Stomach (tissue), 8 donors: ENCODE measurements at regions not wholly inside any gene's neighbourhood (a gene's known extent, or its start where the extent isn't known, plus 50 kb on each side); places are given as distances from the start of the nearest gene placed in this dataset.

Experiments
- DNase-seq, 2 donors: peaks; one replicate each; pipeline versions ENCODE4 v3.0.0 to v3.0.0-alpha.2; 2013 to 2019
- H3K27ac ChIP-seq, 5 donors: fragments of 200-600 bp in 4 of 5; sonication (generic) in 4 of 5; one replicate each; pipeline ENCODE4 v1.5.1; 2013 to 2019; ENCODE audit warnings: mild to moderate bottlenecking in 1 of 5, moderate library complexity in 1 of 5
- H3K27me3 ChIP-seq, 3 donors: fragments of 200-600 bp; sonication (generic); one replicate each; pipeline ENCODE4 v1.5.1; 2017 to 2019; ENCODE audit warnings: mixed run types in 1 of 3
- H3K36me3 ChIP-seq, 4 donors: fragments of 200-600 bp; sonication (generic); 1 replicate in 3 of 4; 2 replicates in 1 of 4; pipeline ENCODE4 v1.5.1; 2016 to 2019
- H3K4me1 ChIP-seq, 4 donors: fragments of 200-600 bp; sonication (generic); one replicate each; pipeline ENCODE4 v1.5.1; 2016 to 2019
- H3K4me3 ChIP-seq, 4 donors: fragments of 200-600 bp; sonication (generic) in 3 of 4; one replicate each; pipeline ENCODE4 v1.5.1; 2016 to 2019; ENCODE audit warnings: mild to moderate bottlenecking in 1 of 4
- H3K9me3 ChIP-seq, 4 donors: fragments of 200-600 bp; sonication (generic); one replicate each; pipeline ENCODE4 v1.5.1; 2016 to 2019
- EP300 ChIP-seq: sonication (generic); formaldehyde crosslinking; IDR thresholded peaks from one replicate; pipeline ENCODE4 v1.6.1; 2017; ENCODE audit warnings: antibody characterized with exemption
- POLR2A ChIP-seq, 4 donors: fragments of 450-650 bp; IDR thresholded peaks; one replicate each; pipeline ENCODE4 v1.6.1; 2016; ENCODE audit warnings: antibody characterized with exemption in 4 of 4, control low read depth in 2 of 4, mild to moderate bottlenecking in 1 of 4, moderate library complexity in 1 of 4
- POLR2AphosphoS5 ChIP-seq, 3 donors: sonication (generic); formaldehyde crosslinking; IDR thresholded peaks; one replicate each; pipeline ENCODE4 v1.6.1; 2016; ENCODE audit warnings: antibody characterized with exemption in 3 of 3
- WGBS, 5 donors: extraction: QIAGEN DNeasy Blood & Tissue Kit in 3 of 5; methylation state at CpG; one replicate each; pipeline versions ENCODE4 v1.1.5 to v1.1.7; 2013 to 2018; 5-methylcytosine and 5-hydroxymethylcytosine counted together
- intact Hi-C: fragments of 100-400 bp; cut with DNase I; formaldehyde crosslinking; loops from one replicate; pipeline ENCODE4 v1.15.1; 2023; ENCODE audit warnings: low total_unique reads
- TF ChIP-seq, protein P1 (sequence below), 7 experiments: fragments of 450-650 bp in 4 of 7; fragments of 200-600 bp in 3 of 7; sonication (generic) in 3 of 7; IDR thresholded peaks; one replicate each; pipeline ENCODE4 v1.5.1; 2016 to 2019; ENCODE audit warnings: antibody characterized with exemption in 7 of 7, control low read depth in 2 of 7, mild to moderate bottlenecking in 1 of 7
- donor health status: healthy with polysubstance abuse.
- donor health status: Bipolar disorder and iron deficiency.
- donor health status: healthy.

DNA sequence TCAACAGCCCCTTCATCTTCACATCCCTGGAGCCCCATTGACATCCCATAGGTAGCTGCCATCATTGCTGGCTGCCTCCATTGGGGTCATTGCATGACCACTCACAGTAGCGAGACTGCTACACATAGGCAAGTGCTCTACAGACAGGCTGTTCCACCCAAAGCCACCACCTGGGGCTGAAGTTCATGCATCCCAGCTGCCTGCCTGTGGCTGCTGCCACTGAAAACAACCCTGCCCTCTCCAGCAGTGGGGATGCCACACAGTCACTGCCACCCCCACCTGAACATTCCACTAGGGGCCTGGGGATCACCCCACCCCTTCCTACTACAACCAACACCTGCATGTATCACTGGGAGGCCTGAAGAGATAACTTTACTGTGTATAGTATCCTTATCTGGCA lies 59.5 kb upstream of the CTAGE1 start:
- Histone ChIP-seq H3K4me3 (no peak overlapping the region), H3K4me1 (peaks cover 0 to 10% (median 1%) of the 10 kb centered on the region in 4 donors), H3K27me3 (no peaks in the 10 kb centered on the region), H3K36me3 (no peaks in the 10 kb centered on the region), H3K9me3 (no peaks in the 10 kb centered on the region), H3K27ac (no peak overlapping the region)
- WGBS, 5 donors = 88 to 100% (median 93%) methylated on average over 1 of the region's 1 CpG
- TF ChIP-seq EP300 = no peak
- TF ChIP-seq, protein P1, sequence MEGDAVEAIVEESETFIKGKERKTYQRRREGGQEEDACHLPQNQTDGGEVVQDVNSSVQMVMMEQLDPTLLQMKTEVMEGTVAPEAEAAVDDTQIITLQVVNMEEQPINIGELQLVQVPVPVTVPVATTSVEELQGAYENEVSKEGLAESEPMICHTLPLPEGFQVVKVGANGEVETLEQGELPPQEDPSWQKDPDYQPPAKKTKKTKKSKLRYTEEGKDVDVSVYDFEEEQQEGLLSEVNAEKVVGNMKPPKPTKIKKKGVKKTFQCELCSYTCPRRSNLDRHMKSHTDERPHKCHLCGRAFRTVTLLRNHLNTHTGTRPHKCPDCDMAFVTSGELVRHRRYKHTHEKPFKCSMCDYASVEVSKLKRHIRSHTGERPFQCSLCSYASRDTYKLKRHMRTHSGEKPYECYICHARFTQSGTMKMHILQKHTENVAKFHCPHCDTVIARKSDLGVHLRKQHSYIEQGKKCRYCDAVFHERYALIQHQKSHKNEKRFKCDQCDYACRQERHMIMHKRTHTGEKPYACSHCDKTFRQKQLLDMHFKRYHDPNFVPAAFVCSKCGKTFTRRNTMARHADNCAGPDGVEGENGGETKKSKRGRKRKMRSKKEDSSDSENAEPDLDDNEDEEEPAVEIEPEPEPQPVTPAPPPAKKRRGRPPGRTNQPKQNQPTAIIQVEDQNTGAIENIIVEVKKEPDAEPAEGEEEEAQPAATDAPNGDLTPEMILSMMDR (IDR thresholded peaks at IDR 0.05) = no peak
- no peak for TF ChIP-seq POLR2A (IDR thresholded peaks at IDR 0.05)
- TF ChIP-seq POLR2AphosphoS5 (IDR thresholded peaks at IDR 0.05) = no peak
- no peak for DNase-seq
- intact Hi-C loops = no loop called here

DNA sequence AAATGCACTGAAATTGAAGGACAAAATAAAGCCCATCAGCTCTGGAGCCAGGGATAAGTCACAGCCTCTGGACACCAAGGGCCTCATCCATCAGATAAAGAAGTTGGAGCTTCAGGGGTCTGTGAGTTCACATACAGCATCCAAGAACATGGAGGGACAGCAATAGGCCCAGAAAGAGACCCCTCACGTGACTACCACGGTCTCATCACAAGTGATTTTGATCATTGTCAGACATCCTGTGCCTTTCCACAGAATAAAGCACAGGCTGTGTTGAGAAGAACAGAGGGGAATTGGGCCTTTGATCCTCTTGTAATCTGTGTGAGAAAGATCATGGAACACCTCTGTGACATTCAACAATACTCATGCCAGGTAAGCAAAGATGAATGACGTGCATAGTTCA lies 65.2 kb upstream of the CTAGE1 start:
- DNase-seq = no peak
- intact Hi-C loops = no loop called here
- H3K27ac ChIP-seq = no peak overlapping the region
- no peaks in the 10 kb centered on the region for H3K9me3 ChIP-seq
- H3K36me3 ChIP-seq = no peaks in the 10 kb centered on the region
- WGBS, 5 donors = 76 to 88% (median 78%) methylated on average over 3 of the region's 3 CpGs
- TF ChIP-seq POLR2AphosphoS5 (IDR thresholded peaks at IDR 0.05) (no peak), EP300 (no peak), POLR2A (IDR thresholded peaks at IDR 0.05) (no peak)
- TF ChIP-seq, protein P1 (IDR thresholded peaks at IDR 0.05) = no peak
- H3K4me3 ChIP-seq = no peak overlapping the region
- no peaks in the 10 kb centered on the region for H3K27me3 ChIP-seq
- H3K4me1 ChIP-seq = no peaks in the 10 kb centered on the region

DNA sequence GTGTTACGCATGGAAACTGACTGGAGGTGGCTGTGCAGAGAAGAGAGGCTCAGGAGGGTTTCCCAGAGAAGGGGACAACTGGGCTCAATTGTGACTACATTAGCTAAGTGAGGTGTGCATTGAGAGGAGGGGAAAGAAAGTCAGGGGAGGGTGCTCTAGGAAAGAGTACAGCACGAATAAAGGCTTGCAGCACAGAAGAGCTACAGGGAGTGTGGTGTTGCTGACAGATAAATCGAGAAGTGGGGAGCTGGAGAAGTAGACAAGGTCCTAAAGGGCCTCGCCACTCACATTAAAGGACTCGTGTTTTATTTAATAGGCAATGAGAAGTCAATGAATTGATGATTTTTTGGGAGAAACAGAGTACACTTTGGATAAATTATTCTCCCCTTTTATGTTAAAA lies 65.7 kb upstream of the CTAGE1 start:
- H3K4me1 ChIP-seq = no peaks in the 10 kb centered on the region
- H3K36me3 ChIP-seq = no peaks in the 10 kb centered on the region
- H3K27ac ChIP-seq = no peak overlapping the region
- no peaks in the 10 kb centered on the region for H3K27me3 ChIP-seq
- no peak overlapping the region for H3K4me3 ChIP-seq
- TF ChIP-seq POLR2A (IDR thresholded peaks at IDR 0.05) (no peak), EP300 (no peak), POLR2AphosphoS5 (IDR thresholded peaks at IDR 0.05) (no peak)
- TF ChIP-seq, protein P1 (IDR thresholded peaks at IDR 0.05) = no peak
- no peaks in the 10 kb centered on the region for H3K9me3 ChIP-seq
- no peak for DNase-seq
- 72 to 87% (median 83%) methylated on average over 5 of the region's 5 CpGs for WGBS, 5 donors
- intact Hi-C loops = no loop called here

DNA sequence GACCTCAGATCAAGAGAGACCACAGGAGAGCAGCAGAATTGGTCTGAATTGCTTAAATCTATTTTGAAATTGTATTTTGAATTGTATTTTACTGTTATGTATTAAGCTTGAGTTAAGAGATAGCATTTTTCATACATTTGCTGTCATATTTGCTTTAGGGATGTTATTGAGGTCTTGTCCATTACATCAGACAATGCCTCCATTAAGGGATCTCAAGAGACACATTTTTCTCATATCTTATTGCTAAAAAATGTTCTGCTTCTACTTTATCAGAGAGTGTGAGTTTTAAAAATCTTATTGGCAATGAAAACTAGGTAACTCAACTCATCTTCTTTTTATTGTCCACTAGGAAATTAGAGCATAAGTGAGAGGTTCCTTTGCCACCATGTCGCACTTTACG lies 66.8 kb upstream of the CTAGE1 start:
- H3K4me1 ChIP-seq = peaks cover 0 to 10% (median 7%) of the 10 kb centered on the region in 4 donors
- H3K36me3 ChIP-seq = no peaks in the 10 kb centered on the region
- DNase-seq = no peak
- H3K27ac ChIP-seq = no peak overlapping the region
- WGBS, 5 donors = 93 to 100% (median 97%) methylated on average over 2 of the region's 2 CpGs
- no peaks in the 10 kb centered on the region for H3K27me3 ChIP-seq
- H3K9me3 ChIP-seq = no peaks in the 10 kb centered on the region
- intact Hi-C loops = no loop called here
- TF ChIP-seq POLR2AphosphoS5 (IDR thresholded peaks at IDR 0.05) = no peak
- no peak for TF ChIP-seq EP300
- TF ChIP-seq, protein P1 (IDR thresholded peaks at IDR 0.05) = no peak
- no peak for TF ChIP-seq POLR2A (IDR thresholded peaks at IDR 0.05)
- H3K4me3 ChIP-seq = no peak overlapping the region
